ENCODE measurements at regions not wholly inside any gene's neighbourhood (a gene's known extent, or its start where the extent isn't known, plus 50 kb on each side); places are given as distances from the start of the nearest gene placed in this dataset.

GRCh38 chr13:27860743-27861142 lies 59.1 kb upstream of the PDX1 start:
- WGBS (ENCODE audit: extremely low coverage, insufficient read length, low lambda C conversion rate): no CpG with 5 or more reads among the region's 5 CpGs
- H3K27me3 ChIP-seq (ENCODE audit: insufficient read depth, low read length): no peaks in the 10 kb centered on the region; the same call in 1 of the 2 replicates
- no peak overlapping the region for H3K4ac ChIP-seq (ENCODE audit: low read depth, low read length)
- Mint-ChIP-seq H3K27me3 (ENCODE audit: low read depth) (peaks cover 50% of the 10 kb centered on the region), H3K36me3 (ENCODE audit: insufficient read depth in 1 of 3, low read depth in 3 of 3) (no peaks in the 10 kb centered on the region), H3K4me1 (peaks cover 6 to 25% of the 10 kb centered on the region in 2 experiments), H3K9me3 (no peaks in the 10 kb centered on the region), H3K27ac (no peak overlapping the region), H3K4me3 (no peak overlapping the region)
- no peaks in the 10 kb centered on the region for H4K20me1 ChIP-seq (ENCODE audit: control insufficient read depth, insufficient read depth, insufficient read length)
- H3K9me3 ChIP-seq (ENCODE audit: control insufficient read depth, low read depth, low read length): no peaks in the 10 kb centered on the region
- H3K79me1 ChIP-seq (ENCODE audit: insufficient read depth, low read depth, low read length, poor library complexity, severe bottlenecking): no peaks in the 10 kb centered on the region
- H4K8ac ChIP-seq (replicated peaks; ENCODE audit: insufficient read length, low read depth, low read length): no peak overlapping the region
- no peak for DNase-seq
- H2BK5ac ChIP-seq (ENCODE audit: insufficient read length, low read length): no peak overlapping the region
- no peak overlapping the region for H2BK15ac ChIP-seq (ENCODE audit: low read depth, low read length)
- no peak overlapping the region for H3K9ac ChIP-seq (ENCODE audit: extremely low read depth, insufficient read length, low read length)
- H3K56ac ChIP-seq (ENCODE audit: insufficient read length, low read depth, low read length): no peak overlapping the region
- H3K4me1 ChIP-seq (ENCODE audit: insufficient read depth, low read length): peaks cover 2% of the 10 kb centered on the region; the same call in 1 of the 2 replicates
- H2AFZ ChIP-seq (ENCODE audit: low read length): no peak overlapping the region
- no peaks in the 10 kb centered on the region for H3K23me2 ChIP-seq (ENCODE audit: insufficient read length, low read depth, low read length, poor library complexity, severe bottlenecking)
- no peak overlapping the region for H4K5ac ChIP-seq (ENCODE audit: insufficient read length, low read depth, low read length)
- no peak overlapping the region for H3K4me2 ChIP-seq (ENCODE audit: insufficient read depth, insufficient read length, low read length)
- H3K79me2 ChIP-seq (ENCODE audit: insufficient read depth, low read length): no peaks in the 10 kb centered on the region
- no peak overlapping the region for H4K91ac ChIP-seq (ENCODE audit: insufficient read length, low read depth, low read length)
- TF ChIP-seq, protein P1, sequence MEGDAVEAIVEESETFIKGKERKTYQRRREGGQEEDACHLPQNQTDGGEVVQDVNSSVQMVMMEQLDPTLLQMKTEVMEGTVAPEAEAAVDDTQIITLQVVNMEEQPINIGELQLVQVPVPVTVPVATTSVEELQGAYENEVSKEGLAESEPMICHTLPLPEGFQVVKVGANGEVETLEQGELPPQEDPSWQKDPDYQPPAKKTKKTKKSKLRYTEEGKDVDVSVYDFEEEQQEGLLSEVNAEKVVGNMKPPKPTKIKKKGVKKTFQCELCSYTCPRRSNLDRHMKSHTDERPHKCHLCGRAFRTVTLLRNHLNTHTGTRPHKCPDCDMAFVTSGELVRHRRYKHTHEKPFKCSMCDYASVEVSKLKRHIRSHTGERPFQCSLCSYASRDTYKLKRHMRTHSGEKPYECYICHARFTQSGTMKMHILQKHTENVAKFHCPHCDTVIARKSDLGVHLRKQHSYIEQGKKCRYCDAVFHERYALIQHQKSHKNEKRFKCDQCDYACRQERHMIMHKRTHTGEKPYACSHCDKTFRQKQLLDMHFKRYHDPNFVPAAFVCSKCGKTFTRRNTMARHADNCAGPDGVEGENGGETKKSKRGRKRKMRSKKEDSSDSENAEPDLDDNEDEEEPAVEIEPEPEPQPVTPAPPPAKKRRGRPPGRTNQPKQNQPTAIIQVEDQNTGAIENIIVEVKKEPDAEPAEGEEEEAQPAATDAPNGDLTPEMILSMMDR (conservative IDR thresholded peaks at IDR 0.05): no peak
- no peak overlapping the region for H3K27ac ChIP-seq (ENCODE audit: insufficient read length, low read depth, low read length)
- no peak overlapping the region for H3K23ac ChIP-seq (ENCODE audit: insufficient read length, low read depth, low read length)
- no peak overlapping the region for H3K18ac ChIP-seq (ENCODE audit: insufficient read length, low read depth, low read length)
- no peak overlapping the region for H2BK120ac ChIP-seq (ENCODE audit: low read depth, low read length, poor library complexity, severe bottlenecking)
- no peak overlapping the region for H2BK20ac ChIP-seq (ENCODE audit: low read depth, low read length, poor library complexity, severe bottlenecking)
- H2AK5ac ChIP-seq (ENCODE audit: insufficient read length, low read length): no peak overlapping the region
- H3T11ph ChIP-seq (ENCODE audit: low read length): no peak overlapping the region
- H3K14ac ChIP-seq (ENCODE audit: insufficient read depth, low read length): no peak overlapping the region
- H2BK12ac ChIP-seq (ENCODE audit: insufficient read length, low read depth, low read length): no peak overlapping the region

Measured in H9 (cell line).